BJ (cell line): ENCODE measurements at regions not wholly inside any gene's neighbourhood (a gene's known extent, or its start where the extent isn't known, plus 50 kb on each side); places are given as distances from the start of the nearest gene placed in this dataset.
"Not testable (repeated sequence)": the region's sequence is repeated elsewhere in the genome, so short reads cannot be mapped to it uniquely, and the experiment has no call there.

Source experiments
- CTCF ChIA-PET: fragments of 350-600 bp; formaldehyde crosslinking; extraction: SDS; loops from one replicate; lab custom pipeline; 2021; ENCODE audit warnings: antibody characterized with exemption, inconsistent platforms; lab: Yijun Ruan, JAX
- POLR2A ChIA-PET: fragments of 300-600 bp; sonication (Branson Sonifier 250); formaldehyde crosslinking; extraction: SDS; loops from one replicate; lab custom pipeline; 2021; ENCODE audit warnings: antibody characterized with exemption; lab: Charles Lee
- DNase-seq: peaks from one replicate; pipeline ENCODE4 v3.0.0-alpha.2; 2011; ENCODE audit warnings: low read depth
- H3K27me3 ChIP-seq: 2 replicates; pipeline ENCODE4 v1.6.0; 2011; ENCODE audit warnings: low read length; ENCODE audit not compliant: control insufficient read depth, insufficient read depth
- H3K36me3 ChIP-seq: 2 replicates; pipeline ENCODE4 v1.5.1; 2011; ENCODE audit warnings: low read length; ENCODE audit not compliant: control insufficient read depth, insufficient read depth
- H3K4me3 ChIP-seq: 2 replicates; pipeline ENCODE4 v1.5.1; 2011; ENCODE audit warnings: low read depth, mild to moderate bottlenecking, control low read depth, low read length
- CTCF ChIP-seq: IDR thresholded peaks from 2 replicates; pipeline ENCODE4 v1.5.1; 2011; ENCODE audit warnings: low read depth, mild to moderate bottlenecking, control low read depth, inconsistent platforms, low read length, moderate library complexity; ENCODE audit not compliant: insufficient read depth

GRCh38 chr15:75792236-75792635 is 51.0 kb upstream of the UBE2Q2 start:
- H3K4me3 ChIP-seq, H3K36me3 ChIP-seq, POLR2A ChIA-PET, DNase-seq: not testable (repeated sequence)
- peaks cover 20% of the 10 kb centered on the region for H3K27me3 ChIP-seq
- CTCF ChIA-PET = interaction anchor here (1.4 to 2.2 kb wide), 2 partner anchors 10 to 59 kb away, joined by 3 to 12 read pairs; no protein-coding TSS in a partner anchor

GRCh38 chr15:75791337-75791713 is 51.9 kb upstream of the UBE2Q2 start:
- ChIA-PET POLR2A (no interaction called here), CTCF (interaction anchor here (1.1 to 1.9 kb wide), 3 partner anchors 11 to 105 kb away, joined by 3 to 4 read pairs (median 3); no protein-coding TSS in a partner anchor)
- Histone ChIP-seq H3K36me3 (no peaks in the 10 kb centered on the region), H3K4me3 (no peak overlapping the region), H3K27me3 (peaks cover 22% of the 10 kb centered on the region)
- DNase-seq = no peak
- TF ChIP-seq CTCF = no peak

DNA sequence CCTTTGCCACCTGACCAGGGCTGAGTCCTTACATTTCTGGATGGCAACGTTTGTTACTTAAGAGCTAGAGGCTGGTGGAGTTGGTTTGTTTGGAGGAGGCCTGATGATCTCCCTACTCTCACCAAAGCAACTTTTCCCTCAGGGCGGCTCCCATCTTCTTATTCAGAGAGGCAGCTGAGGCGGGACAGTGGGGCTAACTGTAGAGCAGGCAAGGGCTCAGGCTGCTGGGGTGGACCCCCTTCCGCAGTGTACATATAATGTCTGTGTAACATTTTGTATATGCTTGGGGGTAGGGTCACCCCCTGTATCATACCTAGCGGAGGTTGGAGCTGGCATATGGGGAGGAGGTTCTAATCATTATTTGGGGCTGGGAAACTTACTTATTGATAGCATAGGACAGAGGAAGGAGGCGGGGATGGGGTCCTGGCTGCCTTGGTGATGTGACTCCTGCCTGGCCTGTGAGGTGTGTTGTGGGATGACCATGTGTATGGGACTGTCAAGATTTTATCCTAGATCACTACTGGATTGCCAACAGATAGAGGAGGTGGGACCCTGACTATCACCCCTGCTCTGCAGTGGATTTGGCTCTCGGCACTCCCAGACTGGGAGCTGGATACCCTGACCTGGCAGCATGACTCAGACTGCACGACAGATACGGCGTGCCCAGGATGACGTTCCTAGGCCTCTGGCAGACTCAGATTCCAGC is 52.5 kb upstream of the UBE2Q2 start:
- no peaks in the 10 kb centered on the region for H3K36me3 ChIP-seq
- H3K4me3 ChIP-seq = no peak overlapping the region
- H3K27me3 ChIP-seq = peaks cover 25% of the 10 kb centered on the region
- TF ChIP-seq CTCF = no peak
- no peak for DNase-seq
- CTCF ChIA-PET = interaction anchor here (1.1 to 1.9 kb wide), 3 partner anchors 11 to 105 kb away, joined by 3 to 4 read pairs (median 3); no protein-coding TSS in a partner anchor
- POLR2A ChIA-PET = no interaction called here

- no peak for DNase-seq
- H3K4me3 ChIP-seq = no peak overlapping the region
- no peak for TF ChIP-seq CTCF
- ChIA-PET POLR2A (interaction anchor here (0.6 kb wide), 1 partner anchor 74 kb away, joined by 3 read pairs; the partner anchor contains the start of gene CSPG4), CTCF (interaction anchor here (1.1 to 1.8 kb wide), 3 partner anchors 10 to 16 kb away, joined by 4 to 10 read pairs (median 4); no protein-coding TSS in a partner anchor)
- no peaks in the 10 kb centered on the region for H3K36me3 ChIP-seq
- peaks cover 26% of the 10 kb centered on the region for H3K27me3 ChIP-seq
Observed at GRCh38 chr15:75786575-75786947, 56.7 kb upstream of the UBE2Q2 start.

- H3K27me3 ChIP-seq = peaks cover 26% of the 10 kb centered on the region
- H3K4me3 ChIP-seq = no peak overlapping the region
- ChIA-PET CTCF (interaction anchor here (1.1 kb wide), 1 partner anchor 16 kb away, joined by 4 read pairs; no protein-coding TSS in a partner anchor), POLR2A (interaction anchor here (0.6 kb wide), 1 partner anchor 74 kb away, joined by 3 read pairs; the partner anchor contains the start of gene CSPG4)
- DNase-seq = no peak
- TF ChIP-seq CTCF = peak; percentile 24; the same call in 1 of the 2 replicates
- H3K36me3 ChIP-seq = no peaks in the 10 kb centered on the region
Observed at GRCh38 chr15:75785771-75786574, 57.3 kb upstream of the UBE2Q2 start.

- POLR2A ChIA-PET, H3K36me3 ChIP-seq, CTCF ChIA-PET, H3K4me3 ChIP-seq, DNase-seq: not testable (repeated sequence)
- H3K27me3 ChIP-seq = peaks cover 24% of the 10 kb centered on the region
Observed at GRCh38 chr15:75784511-75785480, 58.5 kb upstream of the UBE2Q2 start.

DNA sequence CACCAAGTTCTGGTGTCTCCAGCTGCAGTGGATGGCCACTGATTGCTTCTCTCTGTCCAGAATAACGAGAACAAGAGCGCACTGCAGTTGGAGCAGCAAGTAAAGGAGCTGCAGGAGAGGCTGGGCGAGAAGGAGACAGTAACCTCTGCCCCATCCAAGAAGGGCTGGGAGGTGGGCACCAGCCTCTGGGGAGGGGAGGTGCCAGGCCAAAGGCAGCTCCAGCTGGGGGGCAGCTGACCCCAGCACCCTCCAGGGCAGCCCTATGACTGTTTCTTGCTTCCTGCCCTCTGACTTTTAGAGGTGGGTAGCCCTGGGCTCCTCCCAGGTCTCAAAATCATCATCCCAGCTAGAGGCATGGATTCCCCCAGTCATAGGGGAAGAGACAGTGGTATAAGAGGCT is 59.7 kb upstream of the UBE2Q2 start:
- CTCF ChIA-PET, POLR2A ChIA-PET: not testable (repeated sequence)

More for the DNA sequence above, 59.7 kb upstream of the UBE2Q2 start:
- peaks cover 22% of the 10 kb centered on the region for H3K27me3 ChIP-seq
- H3K36me3 ChIP-seq, DNase-seq, H3K4me3 ChIP-seq: not testable (repeated sequence)
